Smooth muscle cell (in vitro differentiated cells): ENCODE measurements at regions not wholly inside any gene's neighbourhood (a gene's known extent, or its start where the extent isn't known, plus 50 kb on each side); places are given as distances from the start of the nearest gene placed in this dataset.

Experiments
- DNase-seq: peaks from one replicate; lab custom pipeline; 2025; ENCODE audit not compliant: unreplicated experiment; lab: John Stamatoyannopoulos, UW
- H2AFZ ChIP-seq: fragments of 200-600 bp; sonication (generic); 2 replicates; pipeline ENCODE4 v1.6.0; 2016; ENCODE audit warnings: antibody characterized with exemption, low read depth, mild to moderate bottlenecking
- H3F3A ChIP-seq: fragments of 200-600 bp; sonication (generic); 2 replicates; pipeline ENCODE4 v1.6.0; 2017; ENCODE audit warnings: antibody characterized with exemption, low read depth
- H3K27ac ChIP-seq: fragments of 200-600 bp; sonication (generic); 2 replicates; pipeline ENCODE4 v1.5.1; 2016; ENCODE audit warnings: low read depth, mild to moderate bottlenecking
- H3K27me3 ChIP-seq: fragments of 200-600 bp; sonication (generic); 2 replicates; pipeline ENCODE4 v1.6.1; 2016; ENCODE audit warnings: low read depth, mild to moderate bottlenecking
- H3K36me3 ChIP-seq: fragments of 200-600 bp; sonication (generic); 2 replicates; pipeline ENCODE4 v1.5.1; 2016; ENCODE audit warnings: low read depth
- H3K4me1 ChIP-seq: fragments of 200-600 bp; sonication (generic); 2 replicates; pipeline ENCODE4 v1.5.1; 2016; ENCODE audit warnings: low read depth
- H3K4me2 ChIP-seq: fragments of 200-600 bp; sonication (generic); 2 replicates; pipeline ENCODE4 v1.6.0; 2016; ENCODE audit warnings: mild to moderate bottlenecking
- H3K4me3 ChIP-seq: fragments of 200-600 bp; sonication (generic); 2 replicates; pipeline ENCODE4 v1.5.1; 2016; ENCODE audit warnings: mild to moderate bottlenecking
- H3K79me2 ChIP-seq: fragments of 200-600 bp; sonication (generic); 2 replicates; pipeline ENCODE4 v1.6.0; 2016; ENCODE audit warnings: low read depth, mild to moderate bottlenecking
- H3K9ac ChIP-seq: fragments of 200-600 bp; sonication (generic); 2 replicates; pipeline ENCODE4 v1.6.0; 2016; ENCODE audit warnings: low read depth
- H3K9me3 ChIP-seq: fragments of 200-600 bp; sonication (generic); replicated peaks from 2 replicates; pipeline ENCODE4 v1.5.1; 2016; ENCODE audit warnings: low read depth
- H4K20me1 ChIP-seq: fragments of 200-600 bp; sonication (generic); 2 replicates; pipeline ENCODE4 v1.6.0; 2016; ENCODE audit warnings: low read depth
- WGBS: methylation state at CpG from one replicate; pipeline ENCODE4 v1.1.7; 2016; ENCODE audit warnings: low lambda C conversion rate; 5-methylcytosine and 5-hydroxymethylcytosine counted together
- TF ChIP-seq, protein P1 (sequence below): fragments of 200-600 bp; sonication (generic); IDR thresholded peaks from 2 replicates; pipeline ENCODE4 v1.5.1; 2017; ENCODE audit warnings: borderline replicate concordance, mild to moderate bottlenecking, antibody characterized with exemption; ENCODE audit not compliant: insufficient read depth, poor library complexity, severe bottlenecking

DNA sequence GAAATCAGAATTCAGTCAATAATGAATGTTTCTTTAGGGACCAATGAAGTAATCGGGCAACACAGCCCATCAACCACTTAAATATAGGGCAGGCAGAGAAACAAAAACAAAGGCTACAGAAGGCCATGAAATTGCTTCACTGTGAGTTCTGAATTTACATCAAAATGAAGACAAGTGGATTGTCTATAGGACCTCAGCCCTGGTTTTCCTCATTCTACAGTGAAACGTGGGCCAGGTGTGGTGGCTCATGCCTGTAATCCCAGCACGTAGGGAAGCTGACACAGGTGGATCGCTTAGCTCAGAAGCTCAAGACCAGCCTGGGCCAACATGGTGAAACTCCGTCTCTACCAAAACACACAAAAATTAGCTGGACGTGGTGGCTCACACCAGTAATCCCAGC lies 416.0 kb downstream of the KLF12 start:
- Histone ChIP-seq H3K4me1 (no peaks in the 10 kb centered on the region), H3K9me3 (no peaks in the 10 kb centered on the region), H3K79me2 (no peaks in the 10 kb centered on the region), H3K27me3 (no peaks in the 10 kb centered on the region), H4K20me1 (no peaks in the 10 kb centered on the region), H2AFZ (no peak overlapping the region), H3K4me3 (no peak overlapping the region), H3K9ac (no peak overlapping the region), H3K27ac (no peak overlapping the region), H3F3A (no peaks in the 10 kb centered on the region), H3K4me2 (no peak overlapping the region), H3K36me3 (no peaks in the 10 kb centered on the region)
- TF ChIP-seq, protein P1, sequence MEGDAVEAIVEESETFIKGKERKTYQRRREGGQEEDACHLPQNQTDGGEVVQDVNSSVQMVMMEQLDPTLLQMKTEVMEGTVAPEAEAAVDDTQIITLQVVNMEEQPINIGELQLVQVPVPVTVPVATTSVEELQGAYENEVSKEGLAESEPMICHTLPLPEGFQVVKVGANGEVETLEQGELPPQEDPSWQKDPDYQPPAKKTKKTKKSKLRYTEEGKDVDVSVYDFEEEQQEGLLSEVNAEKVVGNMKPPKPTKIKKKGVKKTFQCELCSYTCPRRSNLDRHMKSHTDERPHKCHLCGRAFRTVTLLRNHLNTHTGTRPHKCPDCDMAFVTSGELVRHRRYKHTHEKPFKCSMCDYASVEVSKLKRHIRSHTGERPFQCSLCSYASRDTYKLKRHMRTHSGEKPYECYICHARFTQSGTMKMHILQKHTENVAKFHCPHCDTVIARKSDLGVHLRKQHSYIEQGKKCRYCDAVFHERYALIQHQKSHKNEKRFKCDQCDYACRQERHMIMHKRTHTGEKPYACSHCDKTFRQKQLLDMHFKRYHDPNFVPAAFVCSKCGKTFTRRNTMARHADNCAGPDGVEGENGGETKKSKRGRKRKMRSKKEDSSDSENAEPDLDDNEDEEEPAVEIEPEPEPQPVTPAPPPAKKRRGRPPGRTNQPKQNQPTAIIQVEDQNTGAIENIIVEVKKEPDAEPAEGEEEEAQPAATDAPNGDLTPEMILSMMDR, result no peak
- no peak for DNase-seq
- 89% methylated on average over 6 of the region's 6 CpGs for WGBS

DNA sequence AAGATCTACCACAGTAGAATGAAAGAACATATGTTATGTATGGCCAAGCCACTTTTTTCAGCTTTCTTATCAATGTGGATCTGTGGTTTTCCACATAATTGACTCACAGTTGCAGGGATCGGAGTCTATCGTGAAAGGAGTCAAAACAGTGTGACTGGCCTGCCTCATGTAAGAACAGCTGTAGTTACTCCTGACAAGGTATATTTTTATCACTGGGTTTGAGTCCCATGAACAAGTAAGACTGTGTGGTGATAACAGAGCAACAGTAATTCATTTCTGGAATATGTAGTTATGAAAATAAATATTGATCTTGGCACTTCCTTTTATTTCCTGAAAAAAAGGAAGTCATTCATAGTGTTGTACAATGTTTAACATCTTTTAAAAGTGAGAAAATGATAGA lies 416.6 kb downstream of the KLF12 start:
- H3K9ac ChIP-seq, result no peak overlapping the region
- no peak for DNase-seq
- no peaks in the 10 kb centered on the region for H3F3A ChIP-seq
- H3K79me2 ChIP-seq, result no peaks in the 10 kb centered on the region
- no peak overlapping the region for H3K27ac ChIP-seq
- no peaks in the 10 kb centered on the region for H3K36me3 ChIP-seq
- no peak overlapping the region for H3K4me2 ChIP-seq
- 21% methylated on average over 2 of the region's 2 CpGs for WGBS
- H3K9me3 ChIP-seq, result no peaks in the 10 kb centered on the region
- H3K4me3 ChIP-seq, result no peak overlapping the region
- TF ChIP-seq, protein P1, result no peak
- H4K20me1 ChIP-seq, result no peaks in the 10 kb centered on the region
- no peaks in the 10 kb centered on the region for H3K4me1 ChIP-seq
- no peaks in the 10 kb centered on the region for H3K27me3 ChIP-seq
- no peak overlapping the region for H2AFZ ChIP-seq

DNA sequence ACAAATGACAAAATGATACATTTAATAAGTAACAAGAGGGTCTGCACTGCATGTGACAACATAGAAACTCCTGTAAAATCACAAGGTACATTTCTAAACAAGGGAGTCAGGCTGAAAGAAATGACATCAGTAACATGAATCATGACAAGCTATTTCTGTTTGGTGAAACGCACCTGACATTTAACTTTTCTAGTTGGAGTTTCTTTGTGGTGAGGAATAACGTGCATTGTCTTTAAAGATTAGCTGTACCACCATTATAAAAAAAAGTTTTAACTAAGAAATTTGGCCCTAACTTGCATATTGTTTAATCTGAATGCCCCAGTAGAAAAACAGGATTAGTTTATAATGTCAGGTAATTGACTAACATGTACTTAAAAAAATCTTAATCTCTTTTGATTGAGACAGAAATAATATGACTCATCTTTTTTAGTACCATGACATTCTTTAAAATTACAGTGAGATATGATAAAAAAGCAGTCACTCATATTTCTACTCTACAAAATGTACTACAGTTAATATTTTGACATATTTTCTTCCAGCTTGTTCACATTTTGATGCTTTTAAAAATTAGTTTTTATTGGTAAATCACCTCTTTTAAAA lies 418.2 kb downstream of the KLF12 start:
- no peaks in the 10 kb centered on the region for H3K36me3 ChIP-seq
- DNase-seq, result no peak
- TF ChIP-seq, protein P1, result no peak
- H2AFZ ChIP-seq, result no peak overlapping the region
- no peaks in the 10 kb centered on the region for H3K9me3 ChIP-seq
- H3F3A ChIP-seq, result no peaks in the 10 kb centered on the region
- WGBS, result 79% methylated on average over 2 of the region's 2 CpGs
- no peaks in the 10 kb centered on the region for H4K20me1 ChIP-seq
- H3K27me3 ChIP-seq, result no peaks in the 10 kb centered on the region
- H3K4me2 ChIP-seq, result no peak overlapping the region
- peak overlapping the region; percentile 50 for H3K9ac ChIP-seq
- H3K79me2 ChIP-seq, result no peaks in the 10 kb centered on the region
- no peak overlapping the region for H3K4me3 ChIP-seq
- no peaks in the 10 kb centered on the region for H3K4me1 ChIP-seq
- H3K27ac ChIP-seq, result peak overlapping the region; percentile 81
